Skeletal muscle cell (primary cell): ENCODE measurements at regions not wholly inside any gene's neighbourhood (a gene's known extent, or its start where the extent isn't known, plus 50 kb on each side); places are given as distances from the start of the nearest gene placed in this dataset.
A peak's percentile ranks its signal among the peaks of the same experiment; 100 is the strongest.
"Not testable (repeated sequence)": the region's sequence is repeated elsewhere in the genome, so short reads cannot be mapped to it uniquely, and the experiment has no call there.

Source experiments
- DNase-seq: peaks from one replicate; pipeline ENCODE4 v3.0.0-alpha.2; 2010; ENCODE audit warnings: low read depth
- H3K4me3 ChIP-seq: 2 replicates; pipeline ENCODE4 v1.5.1; 2011; ENCODE audit warnings: low read depth, mild to moderate bottlenecking, control low read depth, low read length, moderate library complexity

DNA sequence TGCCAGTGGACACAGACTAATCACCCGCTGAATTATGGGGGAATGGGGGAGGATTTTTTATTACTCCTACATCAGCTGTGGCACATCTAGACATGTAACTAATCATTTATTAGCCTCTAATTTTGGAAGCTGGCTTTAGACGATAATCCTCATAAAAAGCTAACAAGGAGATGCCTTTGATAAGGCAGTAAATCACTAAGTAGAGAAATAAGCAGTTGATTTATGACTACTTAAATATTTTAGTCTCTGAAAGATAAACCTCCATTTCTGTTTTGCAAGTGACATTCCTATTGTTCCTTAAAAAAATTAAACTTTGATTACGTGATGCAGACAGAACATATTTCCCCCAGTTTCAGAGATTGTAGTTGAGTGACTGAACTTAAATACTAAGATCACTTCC, 206.4 kb upstream of the CDKN2B start:
- no peak for DNase-seq
- no peak overlapping the region for H3K4me3 ChIP-seq

DNA sequence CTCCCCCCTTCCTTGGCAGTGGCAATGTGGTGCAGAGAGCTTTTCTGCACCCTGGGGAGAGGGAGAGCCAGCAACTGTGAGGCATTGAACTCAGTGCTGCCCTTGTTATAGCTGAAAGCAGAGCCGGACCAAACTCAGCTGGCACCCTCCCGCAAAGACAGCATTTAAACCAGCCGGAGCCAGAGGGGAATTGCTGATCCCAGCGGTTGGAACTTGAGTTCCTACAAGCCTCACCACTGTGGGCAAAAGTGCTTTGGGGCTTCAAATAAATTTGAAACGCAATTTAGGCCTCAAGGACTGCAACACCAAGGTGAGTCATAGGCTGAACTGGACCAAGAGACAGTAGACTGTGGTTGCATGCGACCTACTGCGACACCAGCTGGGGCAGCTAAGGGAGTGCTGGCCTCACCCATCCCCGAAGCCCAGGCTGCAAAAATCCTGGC, 207.6 kb upstream of the CDKN2B start:
- H3K4me3 ChIP-seq, result no peak overlapping the region
- DNase-seq, result peak; percentile 75

DNA sequence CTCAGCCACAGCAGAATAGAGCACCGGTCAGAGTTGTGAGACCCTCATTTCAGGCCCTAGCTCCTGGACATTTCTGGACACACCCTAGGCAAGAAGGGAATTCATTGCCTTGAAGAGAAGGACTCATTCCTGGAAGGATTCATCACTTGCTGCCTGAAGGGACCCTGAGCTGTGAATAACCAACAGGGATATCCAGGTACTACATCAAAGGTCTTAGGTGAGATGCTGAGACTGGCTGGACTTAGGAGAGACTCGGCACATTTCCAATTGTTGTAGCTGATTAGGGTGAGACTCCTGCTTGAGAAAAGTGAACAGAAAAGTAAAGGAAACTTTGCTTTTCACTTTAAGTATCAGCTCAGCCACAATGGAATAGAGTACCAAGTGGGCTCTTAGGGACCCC, 208.1 kb upstream of the CDKN2B start:
- no peak overlapping the region for H3K4me3 ChIP-seq
- DNase-seq, result no peak

DNA sequence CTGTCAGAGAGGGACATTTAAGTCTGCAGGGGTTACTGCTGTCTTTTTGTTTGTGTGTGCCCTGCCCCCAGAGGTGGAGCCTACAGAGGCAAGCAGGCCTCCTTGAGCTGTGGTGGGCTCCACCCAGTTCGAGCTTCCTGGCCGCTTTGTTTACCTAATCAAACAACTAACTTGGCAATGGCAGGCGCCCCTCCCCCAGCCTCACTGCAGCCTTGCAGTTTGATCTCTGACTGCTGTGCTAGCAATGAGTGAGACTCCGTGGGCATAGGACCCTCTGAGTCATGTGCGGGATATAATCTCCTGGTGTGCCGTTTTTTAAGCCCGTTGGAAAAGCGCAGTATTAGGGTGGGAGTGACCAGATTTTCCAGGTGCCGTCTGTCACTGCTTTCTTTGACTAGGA, 216.8 kb upstream of the CDKN2B start:
- not testable (repeated sequence) for DNase-seq, H3K4me3 ChIP-seq

DNA sequence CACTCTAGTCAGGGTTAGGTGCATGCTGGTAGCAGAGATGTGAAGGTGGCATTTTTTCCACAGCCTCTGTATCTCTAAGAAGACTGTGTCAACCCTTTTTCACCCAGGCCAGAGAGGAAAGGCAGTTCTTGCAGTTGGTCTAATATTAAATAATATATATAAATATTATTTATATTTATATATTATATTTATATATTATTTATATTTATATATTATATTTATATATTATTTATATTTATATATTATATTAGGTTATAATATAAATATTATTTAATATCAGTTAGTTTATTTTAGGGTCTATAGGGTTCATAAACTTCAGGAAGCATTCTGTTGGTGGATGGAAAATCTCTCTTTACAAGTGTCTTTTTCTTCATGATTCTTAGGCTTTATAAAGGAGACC, 218.6 kb upstream of the DMRTA1 start:
- no peak for DNase-seq
- H3K4me3 ChIP-seq, result no peak overlapping the region

DNA sequence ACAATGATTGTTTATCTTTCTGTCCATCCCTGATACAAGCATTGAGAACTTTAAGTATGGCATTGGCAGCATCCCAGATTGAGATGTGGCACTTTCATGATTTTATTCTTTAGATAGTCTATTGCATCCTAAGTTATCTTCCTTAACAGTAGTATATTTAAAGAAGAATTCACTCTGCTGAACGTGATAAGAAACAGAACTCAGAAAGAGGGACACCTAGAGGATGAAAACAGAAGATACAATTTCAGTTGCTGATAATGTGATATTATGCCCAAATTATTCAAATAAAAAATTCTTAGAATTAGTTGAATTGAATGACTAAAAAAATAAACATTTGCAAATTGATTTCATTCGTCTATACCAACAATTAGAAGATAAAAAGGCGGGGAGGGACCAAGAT, 218.1 kb upstream of the DMRTA1 start:
- DNase-seq, result no peak
- H3K4me3 ChIP-seq, result no peak overlapping the region

DNA sequence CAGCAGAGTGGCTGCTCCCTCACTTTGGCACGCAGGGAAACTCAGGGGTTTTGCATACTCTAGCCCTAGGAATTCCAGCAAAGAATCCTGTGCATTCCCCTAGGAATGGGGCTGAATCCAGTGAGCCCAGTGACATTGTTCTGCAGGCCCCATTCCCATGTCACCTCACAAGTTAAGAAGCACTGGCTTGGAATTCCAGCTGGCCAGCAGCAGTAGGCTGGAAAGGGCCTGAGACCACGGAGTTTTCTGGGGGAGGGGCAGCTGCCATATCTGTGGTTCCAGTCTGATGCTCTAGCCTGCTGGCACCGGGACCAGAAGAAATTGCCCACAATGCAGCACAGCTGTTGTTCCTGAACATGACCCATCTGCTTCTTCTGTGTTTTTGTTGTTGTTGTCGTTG, 217.6 kb upstream of the DMRTA1 start:
- H3K4me3 ChIP-seq, result no peak overlapping the region

DNA sequence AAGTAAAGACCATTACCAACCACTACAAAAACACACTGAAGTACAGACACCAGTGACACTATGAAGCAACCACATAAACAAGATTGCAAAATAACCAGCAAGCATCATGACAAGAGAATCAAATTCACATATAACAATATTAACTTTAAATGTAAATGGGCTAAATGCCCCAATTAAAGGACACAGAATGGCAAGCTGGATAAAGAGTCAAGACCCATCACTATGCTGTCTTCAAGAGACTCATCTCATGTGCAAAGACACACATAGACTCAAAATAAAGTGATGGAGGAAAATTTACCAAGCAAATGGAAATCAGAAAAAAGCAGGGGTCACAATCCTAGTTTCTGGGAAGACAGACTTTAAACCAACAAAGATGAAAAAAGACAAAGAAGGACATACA, 215.3 kb upstream of the DMRTA1 start:
- H3K4me3 ChIP-seq, DNase-seq: not testable (repeated sequence)

More for the DNA sequence above, 217.6 kb upstream of the DMRTA1 start:
- DNase-seq, result no peak

DNA sequence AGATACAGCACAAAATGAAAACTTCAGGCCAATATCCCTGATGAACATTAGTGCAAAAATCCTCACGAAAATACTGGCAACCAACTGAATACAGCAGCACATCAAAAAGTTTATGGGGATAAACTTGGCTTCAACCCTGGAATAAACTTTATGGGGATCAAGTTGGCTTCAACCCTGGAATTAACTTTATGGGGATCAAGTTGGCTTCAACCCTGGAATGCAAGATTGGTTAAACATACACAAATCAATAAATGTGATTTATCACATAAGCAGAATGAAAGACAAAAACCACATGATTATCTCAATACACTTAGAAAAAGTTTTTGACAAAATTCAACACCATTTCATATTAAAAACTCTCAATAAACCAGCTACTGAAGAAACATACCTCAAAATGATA, 213.7 kb upstream of the DMRTA1 start:
- H3K4me3 ChIP-seq, result no peak overlapping the region
- no peak for DNase-seq

DNA sequence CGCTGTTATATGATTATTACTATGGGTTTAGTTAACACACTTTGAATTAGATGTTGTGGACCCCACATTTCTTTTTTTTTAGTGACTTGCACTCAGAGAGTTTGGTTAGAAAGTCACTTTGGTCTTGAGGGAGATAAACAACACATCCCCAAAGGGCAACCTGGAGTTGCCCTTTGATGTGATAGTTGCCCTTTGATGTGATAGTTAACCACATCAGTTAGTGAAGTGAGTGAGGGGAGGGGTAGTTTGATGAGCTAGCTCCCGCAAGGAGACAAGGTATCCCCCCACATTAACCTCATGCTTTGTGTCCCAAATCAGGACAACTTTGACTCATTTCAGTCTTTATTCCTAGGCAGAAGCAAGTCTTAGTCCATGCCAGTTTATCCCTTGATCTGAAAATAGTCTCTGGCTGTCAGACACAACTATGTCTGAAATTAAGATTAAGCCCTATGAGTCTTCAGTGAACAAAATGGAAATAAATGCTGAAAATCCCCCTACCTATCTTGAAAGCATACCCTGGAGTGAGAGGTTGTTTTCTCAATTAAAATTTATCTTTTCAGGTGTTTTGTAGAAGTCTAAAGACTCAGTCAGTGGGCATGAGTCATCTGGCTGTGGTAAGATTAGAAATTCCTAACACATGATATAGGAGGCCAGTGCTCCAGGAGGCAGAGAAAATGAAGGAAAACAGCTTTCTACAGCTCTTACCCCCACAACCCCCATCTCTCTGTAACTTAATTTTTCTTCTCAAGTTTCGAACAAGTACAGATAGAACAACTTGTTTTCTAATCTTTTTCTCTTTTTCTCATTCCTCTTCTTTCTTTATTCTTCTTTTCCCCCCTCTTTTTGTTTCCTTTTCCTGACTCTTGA, 208.9 kb upstream of the DMRTA1 start:
- H3K4me3 ChIP-seq, result no peak overlapping the region
- DNase-seq, result peak; percentile 61

DNA sequence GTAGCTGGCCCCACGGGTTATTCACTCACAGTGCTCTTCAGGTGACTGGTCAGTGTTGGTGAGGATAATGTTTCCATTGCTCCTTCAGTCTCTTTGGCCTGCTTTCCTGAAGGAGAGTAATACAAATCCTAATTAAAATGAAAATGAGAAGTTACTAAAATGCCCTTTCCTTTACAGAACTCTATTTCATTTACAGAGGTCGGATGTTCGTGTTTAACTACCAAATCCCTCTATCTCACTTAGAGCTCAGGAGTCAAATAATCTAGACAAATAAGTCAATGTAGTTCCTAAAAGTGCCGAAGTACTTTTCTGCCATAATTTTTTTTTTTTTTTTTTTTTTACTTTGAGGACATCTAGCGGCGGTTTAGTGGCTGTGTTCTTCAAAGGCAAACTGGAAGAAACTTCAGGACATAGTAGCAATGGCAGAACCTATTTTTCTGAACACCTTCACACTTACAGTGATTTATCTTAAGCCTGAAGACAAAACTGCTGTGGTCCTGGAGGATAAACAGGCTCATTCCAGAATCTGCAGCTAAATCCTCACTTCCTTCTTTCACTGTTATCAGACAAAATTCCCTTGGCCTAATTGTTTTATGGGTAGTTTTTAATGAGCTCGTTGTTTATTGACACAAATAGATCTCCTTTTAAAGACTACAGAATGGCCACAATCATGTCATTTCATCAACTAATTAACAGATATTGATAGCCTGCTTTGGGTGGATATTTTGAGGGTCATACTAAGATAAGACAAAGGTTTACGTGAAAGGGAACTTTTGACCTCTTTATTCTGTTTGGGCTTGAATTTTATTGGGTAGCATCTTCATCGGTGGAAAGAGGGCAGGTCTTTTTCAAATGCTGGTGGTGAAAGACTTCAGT, 207.6 kb upstream of the DMRTA1 start:
- DNase-seq, result no peak
- H3K4me3 ChIP-seq, result no peak overlapping the region

DNA sequence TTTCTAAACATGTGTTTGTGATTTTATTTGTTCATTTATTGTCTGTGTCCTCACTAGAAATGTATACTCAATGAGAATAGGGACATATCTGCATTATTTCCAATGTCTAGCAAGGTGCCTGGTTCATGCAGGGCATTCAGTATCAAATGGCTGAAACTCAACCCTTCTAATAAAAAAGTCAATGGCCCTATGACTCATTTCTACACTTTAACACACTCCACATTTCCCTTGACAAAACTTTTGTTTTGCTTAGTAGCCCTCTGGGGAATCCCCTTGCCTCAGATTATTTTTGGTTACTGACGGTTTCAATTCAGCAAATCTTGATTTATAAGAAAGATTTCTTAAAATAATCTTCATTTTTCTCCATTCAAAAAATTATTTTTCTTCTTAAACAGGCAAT, 206.0 kb upstream of the DMRTA1 start:
- no peak for DNase-seq
- H3K4me3 ChIP-seq, result no peak overlapping the region

DNA sequence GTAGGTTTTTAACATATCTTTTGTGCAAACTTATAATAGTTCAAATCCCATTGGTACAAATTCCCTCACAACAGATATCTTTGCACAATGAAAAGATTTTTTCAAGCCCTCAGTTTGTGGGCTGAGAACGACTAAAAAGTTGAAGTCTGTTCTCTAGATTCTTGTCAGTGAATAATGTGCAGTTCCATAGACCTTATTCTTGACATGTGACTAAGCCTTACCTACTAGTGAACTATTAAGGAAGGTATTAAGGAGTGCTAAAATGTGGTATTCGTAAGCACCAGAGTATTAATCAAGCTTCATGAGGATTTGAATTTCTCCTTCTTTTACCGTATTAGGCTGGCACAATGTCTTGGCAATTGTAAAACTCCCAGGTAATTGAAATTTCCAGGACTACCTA, 205.6 kb upstream of the DMRTA1 start:
- DNase-seq, result no peak
- H3K4me3 ChIP-seq, result no peak overlapping the region

DNA sequence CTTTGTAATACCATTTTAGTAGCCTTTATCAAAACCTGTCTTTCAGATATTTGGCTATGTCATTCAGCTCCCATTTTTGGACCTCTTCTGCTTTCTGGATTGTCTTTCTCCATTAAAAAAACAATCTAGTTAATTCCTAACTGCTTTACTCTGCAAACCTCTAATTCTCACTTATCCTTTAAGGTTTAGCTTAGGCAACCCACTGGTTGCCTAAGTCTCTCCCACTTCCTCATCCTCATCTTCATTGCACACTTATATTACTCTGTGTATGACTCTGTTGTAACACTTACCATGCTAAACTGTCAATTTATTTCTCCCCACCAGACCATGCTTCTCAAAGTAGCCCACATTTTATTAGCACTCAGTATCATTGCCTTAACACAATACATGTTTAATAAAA, 205.0 kb upstream of the DMRTA1 start:
- no peak for DNase-seq

DNA sequence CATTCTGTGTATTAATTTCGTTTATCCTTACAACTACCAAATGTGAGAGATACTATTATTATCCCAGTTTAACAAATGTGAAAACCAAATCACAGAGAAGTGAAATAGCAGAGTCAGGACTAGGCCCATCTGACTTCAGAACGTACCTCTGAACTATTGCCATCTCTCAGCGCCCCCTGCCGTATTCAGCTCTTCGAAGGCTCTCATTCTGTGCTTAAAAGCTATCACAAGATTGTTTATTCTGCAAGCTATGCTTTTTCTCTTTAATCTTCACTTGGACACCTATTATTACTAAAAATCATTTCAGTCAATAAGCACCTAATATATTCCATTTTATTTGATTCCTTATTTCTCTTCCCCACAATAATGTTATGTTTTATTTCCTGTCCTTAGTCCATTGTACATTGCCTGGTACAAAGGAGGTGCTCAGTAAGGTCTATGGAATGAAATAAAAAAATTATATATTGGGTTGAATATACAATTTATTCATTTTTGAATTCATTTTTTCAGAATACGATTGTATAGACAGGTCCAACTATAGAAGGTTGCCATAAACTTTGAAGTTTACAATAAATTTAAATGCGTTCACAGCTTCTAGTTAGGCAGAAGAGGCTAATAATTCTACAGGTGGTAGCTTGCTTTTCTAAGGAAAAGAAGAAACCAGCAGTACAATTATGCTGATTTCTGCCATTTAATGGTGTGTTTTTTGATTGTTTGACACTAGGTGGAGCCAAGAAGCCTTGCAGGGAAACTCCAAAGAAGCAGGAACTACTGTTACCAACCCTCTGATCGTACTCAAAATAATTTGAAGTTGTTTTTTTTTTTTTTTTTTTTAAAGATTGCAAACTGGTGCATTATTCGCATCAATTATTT, 202.2 kb upstream of the DMRTA1 start:
- DNase-seq, result no peak
- no peak overlapping the region for H3K4me3 ChIP-seq

More for the DNA sequence above, 205.0 kb upstream of the DMRTA1 start:
- no peak overlapping the region for H3K4me3 ChIP-seq

DNA sequence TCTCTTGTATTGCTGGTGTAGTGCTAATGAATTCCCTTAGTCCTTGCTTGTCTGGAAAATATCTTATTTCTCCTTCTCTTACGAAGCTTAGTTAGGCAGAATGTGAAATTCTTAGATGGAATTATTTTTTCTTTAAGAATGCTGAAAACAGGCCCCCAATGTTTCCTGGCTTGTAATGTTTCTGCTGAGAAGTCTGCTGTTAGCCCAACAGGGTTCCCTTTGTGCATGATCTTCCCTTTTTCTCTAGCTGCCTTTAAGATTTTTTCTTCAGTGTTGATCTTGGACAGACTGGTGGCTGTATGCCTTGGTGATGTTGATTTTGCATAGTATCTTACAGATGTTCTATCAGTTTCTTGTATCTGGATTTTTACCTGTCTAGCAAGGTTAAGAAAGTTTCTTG, 191.3 kb upstream of the DMRTA1 start:
- H3K4me3 ChIP-seq, result no peak overlapping the region
- DNase-seq, result no peak

DNA sequence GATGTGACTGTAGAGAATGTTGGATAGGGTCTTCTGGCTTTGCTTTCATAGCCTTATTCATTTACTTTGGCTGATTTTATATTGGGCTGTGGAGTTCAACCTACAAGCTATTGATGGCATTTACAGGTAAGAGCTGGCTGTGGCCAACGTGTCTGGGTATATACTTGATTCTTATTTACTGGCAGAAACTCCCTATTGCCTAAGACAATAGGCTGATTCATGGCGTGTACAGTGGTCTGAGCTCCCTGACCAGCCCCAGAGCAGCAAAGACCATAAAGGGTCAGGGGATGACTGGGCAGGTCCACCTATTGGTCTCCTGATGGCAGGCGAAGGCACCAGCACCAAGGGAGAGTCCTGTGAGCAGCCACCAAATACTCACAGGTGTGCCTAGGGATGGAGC, 190.2 kb upstream of the DMRTA1 start:
- H3K4me3 ChIP-seq, result no peak overlapping the region
- DNase-seq, result no peak

DNA sequence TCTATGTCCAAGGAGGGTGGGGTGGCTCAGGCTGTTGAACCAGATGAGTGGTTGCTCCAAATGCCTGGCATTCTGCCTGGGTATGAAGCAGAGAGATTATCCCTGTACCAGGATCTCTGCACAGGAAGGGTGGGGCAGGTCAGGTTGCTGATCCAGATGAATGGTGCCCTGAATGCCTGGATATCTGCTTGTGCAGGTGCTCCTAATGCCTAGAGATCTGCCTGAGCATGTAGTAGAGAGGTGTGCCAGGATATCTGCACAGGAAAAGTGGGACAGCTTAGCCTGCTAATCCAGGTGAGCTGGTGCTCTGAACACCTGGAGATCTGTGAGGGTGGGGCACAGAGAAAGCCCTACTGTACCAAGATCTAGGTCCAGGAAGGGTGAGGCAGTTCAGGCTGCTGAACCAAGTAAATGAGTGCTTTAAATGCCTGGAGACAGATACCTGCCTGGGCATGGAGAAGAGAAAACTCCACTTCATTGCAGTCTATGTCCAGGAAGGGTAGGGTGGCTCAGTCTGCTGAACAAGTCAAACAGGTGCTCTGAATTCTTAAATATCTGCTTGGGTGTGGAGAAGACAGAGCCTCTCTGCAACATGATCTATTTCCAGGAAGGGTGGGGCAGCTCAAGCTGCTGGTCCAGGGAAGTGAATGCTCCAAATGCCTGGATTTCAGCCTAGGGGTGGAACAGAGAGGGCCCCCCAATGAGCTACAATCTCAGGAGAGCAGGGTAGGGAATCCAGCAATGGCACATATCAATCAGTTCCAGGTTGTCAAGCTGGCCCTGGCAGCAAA, 189.4 kb upstream of the DMRTA1 start:
- no peak for DNase-seq
- no peak overlapping the region for H3K4me3 ChIP-seq

DNA sequence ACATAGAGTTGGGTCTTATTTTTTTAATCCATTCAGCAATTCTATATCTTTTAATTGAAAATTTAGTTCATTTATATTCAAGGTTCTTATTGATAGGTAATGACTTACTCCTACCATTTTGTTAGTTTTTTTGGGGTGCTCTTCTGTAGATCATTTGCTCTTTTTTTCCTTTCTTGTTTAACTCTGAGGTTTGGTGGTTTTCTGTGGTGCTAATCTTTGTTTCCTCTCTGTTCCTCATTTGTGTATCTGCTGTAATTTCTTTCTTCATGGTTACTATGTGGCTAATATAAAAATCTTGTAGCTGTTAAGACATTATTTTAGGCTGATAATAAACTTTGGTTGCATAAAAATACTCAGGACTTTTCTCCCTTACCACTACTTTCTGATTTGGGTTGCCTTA, 181.6 kb upstream of the DMRTA1 start:
- no peak for DNase-seq
- no peak overlapping the region for H3K4me3 ChIP-seq
